ENCODE measurements at regions not wholly inside any gene's neighbourhood (a gene's known extent, or its start where the extent isn't known, plus 50 kb on each side); places are given as distances from the start of the nearest gene placed in this dataset.

DNA sequence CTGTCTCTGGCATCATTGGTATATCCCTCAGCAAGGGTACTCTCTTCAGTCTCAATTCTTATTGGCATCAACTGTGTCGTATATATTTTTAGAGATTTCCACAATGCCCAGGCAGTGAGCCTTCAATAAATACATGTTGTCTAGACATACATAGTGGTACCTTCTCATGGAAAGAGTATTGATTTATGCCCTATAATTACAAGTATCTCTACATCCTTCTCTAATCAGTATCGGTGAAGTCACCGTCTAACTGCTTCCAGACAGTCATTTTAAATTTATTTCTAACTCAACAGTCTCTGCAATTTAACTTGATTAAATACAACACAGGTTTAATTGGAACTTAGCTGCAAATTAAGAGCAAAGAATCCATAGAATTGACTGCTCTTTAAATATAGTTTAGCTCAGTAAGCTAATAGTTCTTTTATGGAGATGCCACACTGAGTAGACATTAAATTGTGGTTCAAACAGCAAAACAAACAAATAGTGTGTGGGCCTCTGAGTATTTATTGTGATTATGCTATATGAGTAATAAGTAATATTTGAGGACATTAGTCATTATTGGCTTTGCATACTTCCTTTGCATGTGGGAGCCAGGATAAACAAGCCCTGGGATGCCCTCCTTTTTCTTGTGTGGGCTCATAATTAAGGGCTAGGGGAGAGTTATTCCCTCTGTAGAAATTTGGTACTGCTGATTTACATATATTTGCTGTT is 126.9 kb upstream of the DUSP10 start:
- TF ChIP-seq CTCF (IDR thresholded peaks at IDR 0.05) (no peak), POLR2AphosphoS5 (IDR thresholded peaks at IDR 0.05) (no peak)

Measured in prostate gland (tissue), 2 donors.